ENCODE measurements at regions not wholly inside any gene's neighbourhood (a gene's known extent, or its start where the extent isn't known, plus 50 kb on each side); places are given as distances from the start of the nearest gene placed in this dataset.

DNA sequence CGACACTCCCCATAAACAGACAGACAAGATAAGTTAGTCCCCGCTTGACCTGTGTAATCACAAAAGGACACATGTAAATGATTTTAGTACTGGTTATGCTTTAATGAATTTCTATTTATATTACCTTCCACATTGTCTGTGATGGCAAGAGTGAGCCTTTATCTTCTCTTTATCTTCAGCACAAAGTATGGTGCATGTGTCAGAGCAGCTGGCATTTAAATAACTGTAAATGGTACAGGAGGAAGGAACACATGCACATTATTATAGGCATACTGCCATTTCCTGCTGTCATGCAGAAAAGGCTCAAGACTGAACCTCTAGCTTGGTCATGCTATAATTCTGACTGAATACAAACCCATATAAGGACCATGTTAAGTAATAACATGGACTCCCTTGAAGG lies 1342.7 kb upstream of the TENM4 start:
- no peak for DNase-seq (ENCODE audit: low read depth in 2 of 2)

DNA sequence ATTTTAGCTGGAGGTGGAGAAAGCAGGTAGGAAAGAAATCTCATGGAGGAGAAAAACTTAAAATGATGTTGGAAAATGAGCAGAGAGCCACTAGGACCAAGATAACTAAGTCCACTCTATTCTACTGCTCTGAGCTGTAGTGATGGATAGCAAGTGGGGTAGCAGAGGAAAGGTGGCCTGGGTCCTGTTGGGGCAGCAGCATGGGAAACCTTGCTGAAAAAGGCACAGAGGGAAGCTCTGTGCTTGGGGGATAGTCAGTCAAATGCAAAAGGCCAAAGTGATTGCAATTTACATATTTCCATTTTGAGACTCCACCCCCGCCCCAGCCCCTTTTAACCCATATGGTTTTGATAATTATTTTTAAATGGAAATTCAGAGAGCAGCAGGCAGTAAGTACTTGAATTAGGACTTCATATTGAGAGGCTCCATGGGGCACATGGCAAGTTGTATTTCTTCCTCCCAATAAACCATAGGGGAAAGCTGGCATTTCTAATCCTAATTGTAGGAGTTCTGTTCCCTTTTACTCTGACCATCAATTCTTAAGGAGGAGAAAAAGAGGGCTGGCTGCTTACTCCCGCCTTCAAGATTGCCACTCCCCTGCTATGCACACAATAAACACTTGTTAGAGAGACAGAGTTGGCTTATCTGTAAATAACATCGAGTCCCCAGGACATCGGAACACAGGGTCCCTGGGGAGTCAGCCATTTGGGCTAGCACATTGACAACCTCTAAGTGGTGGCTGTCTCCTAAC lies 1341.5 kb upstream of the TENM4 start:
- no peak for DNase-seq (ENCODE audit: low read depth in 2 of 2)

DNA sequence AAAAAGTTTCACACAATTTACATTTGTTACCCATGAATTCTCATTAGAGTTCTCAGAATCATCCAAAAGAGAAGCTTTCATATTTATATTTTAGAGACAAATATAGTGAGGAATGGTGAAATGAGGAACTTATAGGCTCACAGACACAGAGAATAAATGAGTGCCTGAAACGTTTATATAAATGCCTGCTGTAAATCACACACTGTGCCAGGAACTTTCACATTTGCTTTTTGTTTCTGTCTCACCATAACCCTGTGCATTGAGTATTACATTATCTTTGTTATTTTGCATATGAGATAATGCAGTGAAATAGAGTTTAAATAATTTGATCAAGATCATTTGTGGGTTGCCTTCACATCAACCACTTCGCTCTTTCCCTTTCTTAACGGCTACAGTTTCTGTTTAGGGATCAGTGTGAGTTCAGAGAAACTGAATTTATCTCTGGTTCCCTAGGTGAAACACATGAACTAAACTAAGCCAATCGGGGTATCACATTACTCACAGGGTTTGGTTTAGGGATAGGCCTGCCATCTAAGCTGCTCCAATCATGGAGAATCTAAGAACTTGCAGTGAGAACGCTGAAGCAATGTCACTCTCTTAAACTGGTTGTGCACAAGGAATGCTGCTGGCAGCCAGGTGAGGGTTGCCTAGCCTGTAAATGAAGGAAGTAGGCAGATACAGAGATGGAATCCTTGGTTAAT lies 1339.2 kb upstream of the TENM4 start:
- DNase-seq (ENCODE audit: low read depth in 2 of 2): no peak

DNA sequence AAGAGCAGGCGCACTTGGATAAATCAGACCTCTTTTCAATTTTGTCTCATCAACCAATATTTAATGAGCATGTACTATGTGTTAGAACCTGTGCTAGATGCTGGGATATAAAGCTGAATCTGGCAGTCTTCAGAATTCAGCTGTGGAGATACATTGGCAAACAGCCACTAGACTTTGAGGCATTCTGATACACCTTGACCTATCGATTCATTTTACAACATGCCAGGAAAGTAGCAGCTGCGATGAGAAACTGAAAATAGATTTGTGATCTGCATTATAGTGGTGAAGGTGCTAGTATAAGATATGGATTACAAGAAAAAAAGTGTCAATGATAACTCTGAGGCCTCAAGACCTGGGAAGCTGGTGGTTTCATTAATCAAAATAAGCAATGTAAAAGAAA lies 1338.1 kb upstream of the TENM4 start:
- DNase-seq (ENCODE audit: low read depth in 2 of 2): no peak

- no peak for DNase-seq (ENCODE audit: low read depth in 2 of 2)
Observed at GRCh38 chr11:80778432-80778831, 1337.6 kb upstream of the TENM4 start.

GRCh38 chr11:80773919-80774318 lies 1333.1 kb upstream of the TENM4 start:
- DNase-seq (ENCODE audit: low read depth in 2 of 2): no peak

DNA sequence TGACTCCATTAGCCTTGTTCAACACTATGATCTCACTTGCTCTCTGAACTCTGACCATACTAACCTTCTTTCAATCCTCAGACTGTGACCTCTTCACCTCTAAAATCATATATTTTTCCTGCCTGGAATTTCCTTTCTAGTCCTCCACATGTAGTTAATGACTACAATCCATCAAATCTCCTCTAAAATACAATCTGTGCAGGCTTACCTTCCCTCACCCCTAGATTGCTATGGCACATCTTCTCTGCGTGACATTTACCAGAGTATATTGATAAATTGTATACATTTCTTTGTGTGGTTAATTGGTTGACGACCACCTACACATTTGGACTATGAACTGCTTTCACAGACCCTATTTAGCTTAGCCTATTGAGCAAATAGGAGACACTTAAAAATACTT lies 1330.2 kb upstream of the TENM4 start:
- no peak for DNase-seq (ENCODE audit: low read depth in 2 of 2)

GRCh38 chr11:80758787-80759186 lies 1318.0 kb upstream of the TENM4 start:
- no peak for DNase-seq (ENCODE audit: low read depth in 2 of 2)

- DNase-seq (ENCODE audit: low read depth in 2 of 2): no peak
Observed at GRCh38 chr11:80748207-80748925, 1307.5 kb upstream of the TENM4 start.

DNA sequence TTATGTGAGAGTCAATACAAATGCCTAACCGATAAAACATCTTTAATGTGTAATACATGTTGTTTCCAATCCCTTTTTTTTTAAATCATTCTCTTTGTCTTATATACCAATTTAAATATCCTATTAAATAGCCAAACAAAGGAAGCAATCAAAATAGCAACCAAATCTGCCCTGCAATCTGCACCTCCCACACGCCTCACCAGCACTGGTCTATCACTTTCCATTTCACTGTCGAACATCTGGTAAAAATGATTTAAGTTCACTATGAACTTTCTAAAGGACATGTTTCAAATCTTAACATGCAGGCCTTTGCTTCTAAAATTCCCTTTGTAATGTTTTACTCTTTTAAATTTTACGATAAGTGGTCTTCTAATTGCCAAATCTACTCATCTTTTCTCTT lies 1305.5 kb upstream of the TENM4 start:
- DNase-seq (ENCODE audit: low read depth in 2 of 2): no peak

DNA sequence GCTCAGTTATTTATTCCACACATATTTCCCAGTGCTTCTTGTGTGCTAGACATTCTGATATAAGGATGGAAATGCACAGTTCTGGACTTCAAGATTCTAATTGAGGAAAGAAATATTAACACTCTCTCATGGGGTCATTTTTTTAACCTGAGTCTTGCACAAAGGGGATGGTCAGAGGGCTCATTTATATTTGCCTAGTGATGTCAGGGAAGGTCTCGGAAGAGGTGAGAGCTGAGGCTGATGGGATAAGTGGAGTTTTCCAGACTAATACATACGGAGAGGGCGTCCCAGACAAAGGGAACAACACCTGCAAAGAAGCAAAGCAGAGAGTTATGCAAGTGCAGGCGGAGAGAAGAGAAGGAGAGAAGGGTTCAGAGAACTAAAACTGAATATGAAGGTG lies 1304.6 kb upstream of the TENM4 start:
- no peak for DNase-seq (ENCODE audit: low read depth in 2 of 2)

DNA sequence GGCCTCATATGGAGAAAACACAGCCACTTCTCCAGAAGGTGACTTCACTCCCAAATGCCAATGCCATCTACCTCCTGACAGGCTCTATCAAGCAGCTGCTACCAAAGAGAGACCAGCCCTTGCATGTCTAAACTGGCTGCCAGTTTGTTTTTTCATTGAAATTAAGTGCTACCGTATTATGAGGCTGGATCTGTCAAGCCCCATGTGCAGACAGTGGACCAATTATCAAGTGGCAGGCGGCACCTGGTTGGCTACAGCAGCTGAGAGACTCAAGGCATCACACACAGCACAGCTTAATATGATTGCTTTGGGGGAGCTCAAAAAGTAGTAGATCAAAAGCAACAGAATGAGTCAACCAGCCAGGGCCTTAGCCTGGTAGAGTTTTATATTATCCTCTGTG lies 1293.0 kb upstream of the TENM4 start:
- DNase-seq (ENCODE audit: low read depth in 2 of 2): no peak

DNA sequence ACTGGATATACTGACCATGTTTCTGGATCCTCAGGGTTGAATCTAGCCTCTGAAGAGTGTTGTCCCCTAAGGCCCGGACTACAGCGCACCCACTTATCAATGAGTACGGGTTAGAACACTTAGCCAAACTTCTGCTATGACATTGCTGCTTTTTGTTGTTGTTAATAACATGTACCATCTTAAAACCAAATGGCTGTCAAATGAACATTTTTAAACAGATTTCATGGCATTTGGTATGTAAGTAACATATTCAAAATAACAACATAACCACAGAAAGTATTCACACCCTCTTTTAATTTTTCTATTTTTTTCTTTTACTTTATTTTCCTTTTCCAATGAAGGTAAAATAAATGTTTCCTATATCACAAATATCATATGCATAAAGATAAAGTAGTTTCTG lies 1292.5 kb upstream of the TENM4 start:
- no peak for DNase-seq (ENCODE audit: low read depth in 2 of 2)

GRCh38 chr11:80727315-80727714 lies 1286.5 kb upstream of the TENM4 start:
- no peak for DNase-seq (ENCODE audit: low read depth in 2 of 2)

- no peak for DNase-seq (ENCODE audit: low read depth in 2 of 2)
Observed at GRCh38 chr11:80726236-80726635, 1285.4 kb upstream of the TENM4 start.

- no peak for DNase-seq (ENCODE audit: low read depth in 2 of 2)
Observed at GRCh38 chr11:80724366-80724765, 1283.5 kb upstream of the TENM4 start.

GRCh38 chr11:80722629-80723028 lies 1281.8 kb upstream of the TENM4 start:
- no peak for DNase-seq (ENCODE audit: low read depth in 2 of 2)

GRCh38 chr11:80720295-80720694 lies 1279.5 kb upstream of the TENM4 start:
- DNase-seq (ENCODE audit: low read depth in 2 of 2): no peak

DNA sequence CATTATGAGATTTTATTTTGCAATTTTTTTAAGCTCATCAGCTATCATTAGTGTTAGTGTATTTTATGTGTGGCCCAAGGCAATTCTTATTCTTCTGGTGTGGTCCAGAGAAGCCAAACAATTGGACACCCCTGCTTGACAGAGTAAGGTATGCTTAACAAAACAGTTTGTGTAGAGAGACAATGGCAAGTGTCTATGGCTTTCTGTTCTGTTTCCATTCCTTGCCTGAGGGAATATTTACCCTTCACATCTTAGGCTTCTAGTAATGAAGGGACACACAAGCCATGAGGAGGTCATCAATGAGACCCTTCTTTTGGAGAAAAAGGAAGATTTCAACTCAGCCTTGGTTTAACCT lies 1278.4 kb upstream of the TENM4 start:
- no peak for DNase-seq (ENCODE audit: low read depth in 2 of 2)

DNA sequence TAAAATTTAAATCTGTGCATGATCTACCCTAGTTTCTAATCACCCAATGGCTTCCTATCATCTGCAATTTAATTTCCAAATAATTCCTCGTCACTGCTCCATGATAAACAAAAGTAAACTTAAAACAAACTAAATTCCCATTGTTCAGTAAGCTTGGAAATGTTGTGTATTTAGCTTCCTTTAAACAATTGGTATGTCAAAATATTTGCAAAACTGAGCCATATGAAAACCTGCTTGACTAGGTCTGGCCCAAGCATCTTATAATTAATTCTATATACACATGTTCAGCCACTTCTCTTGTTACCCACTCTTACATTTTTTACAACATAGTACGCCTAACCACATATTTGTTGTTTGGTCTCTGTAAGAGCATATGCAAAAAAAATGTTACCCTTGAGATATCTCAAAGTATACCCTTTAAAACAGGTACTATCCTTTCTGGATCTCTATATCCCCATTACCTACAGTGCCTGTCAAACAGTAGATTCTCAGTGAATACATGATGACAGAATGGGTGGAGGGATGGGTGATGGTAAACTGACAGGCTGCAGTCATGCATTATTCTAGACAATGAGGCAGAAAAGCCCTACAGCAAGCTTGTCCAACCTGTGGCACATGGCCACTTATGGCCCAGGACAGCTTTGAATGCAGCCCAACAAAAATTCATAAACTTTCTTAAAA lies 1277.9 kb upstream of the TENM4 start:
- DNase-seq (ENCODE audit: low read depth in 2 of 2): no peak

DNA sequence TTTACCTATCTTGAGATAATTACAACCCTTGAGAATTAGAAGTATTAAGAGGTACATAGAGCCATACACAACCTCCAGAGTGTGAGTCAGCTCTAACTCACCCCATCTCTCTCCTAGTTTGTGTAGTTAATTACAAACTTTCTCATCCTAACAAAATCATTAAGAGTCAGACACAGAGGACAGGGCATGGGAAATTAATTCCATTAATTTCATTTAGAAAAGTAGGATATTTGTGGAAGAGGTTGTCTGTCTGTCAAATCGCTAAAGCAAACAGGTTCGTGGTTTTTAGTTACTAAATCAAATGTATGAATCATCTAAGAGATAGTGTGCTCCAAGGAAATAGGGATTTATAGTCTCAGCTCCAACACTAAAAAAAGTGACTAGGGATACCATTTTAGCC lies 1261.4 kb upstream of the TENM4 start:
- DNase-seq (ENCODE audit: low read depth in 2 of 2): no peak

- no peak for DNase-seq (ENCODE audit: low read depth in 2 of 2)
Observed at GRCh38 chr11:80700386-80700785, 1259.6 kb upstream of the TENM4 start.
